HG02610 (cell line): ENCODE measurements at regions not wholly inside any gene's neighbourhood (a gene's known extent, or its start where the extent isn't known, plus 50 kb on each side); places are given as distances from the start of the nearest gene placed in this dataset.
"Not testable (repeated sequence)": the region's sequence is repeated elsewhere in the genome, so short reads cannot be mapped to it uniquely, and the experiment has no call there.

ENCODE experiments used
- ATAC-seq: cut with Tn5 transposase; IDR thresholded peaks from one replicate; pipeline ENCODE4 v1.9.1; 2021; ENCODE audit warnings: mild to moderate bottlenecking, moderate library complexity; ENCODE audit not compliant: unreplicated experiment

- ATAC-seq, result not testable (repeated sequence)
These were observed 90.0 kb upstream of the PLGLB2 start for GRCh38 chr2:87657915-87658314.

DNA sequence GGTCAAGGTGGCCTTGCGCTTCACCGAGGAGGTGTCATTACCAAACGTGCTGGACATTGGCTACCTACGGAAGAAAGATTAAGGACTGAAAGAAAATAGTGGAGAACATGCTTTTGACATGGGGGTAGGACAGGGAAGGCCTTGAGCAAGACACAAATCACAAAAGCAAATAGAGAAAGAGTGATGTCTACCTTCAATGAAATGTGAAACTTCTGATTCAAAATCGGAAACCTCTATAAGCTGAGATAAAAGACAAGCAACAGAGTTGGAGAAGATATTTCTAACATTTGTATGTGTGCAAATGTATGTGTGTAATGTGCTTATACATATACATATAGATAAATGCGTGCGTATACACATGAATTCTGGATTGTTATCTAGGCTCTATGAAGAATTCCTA is 89.5 kb upstream of the PLGLB2 start:
- not testable (repeated sequence) for ATAC-seq

DNA sequence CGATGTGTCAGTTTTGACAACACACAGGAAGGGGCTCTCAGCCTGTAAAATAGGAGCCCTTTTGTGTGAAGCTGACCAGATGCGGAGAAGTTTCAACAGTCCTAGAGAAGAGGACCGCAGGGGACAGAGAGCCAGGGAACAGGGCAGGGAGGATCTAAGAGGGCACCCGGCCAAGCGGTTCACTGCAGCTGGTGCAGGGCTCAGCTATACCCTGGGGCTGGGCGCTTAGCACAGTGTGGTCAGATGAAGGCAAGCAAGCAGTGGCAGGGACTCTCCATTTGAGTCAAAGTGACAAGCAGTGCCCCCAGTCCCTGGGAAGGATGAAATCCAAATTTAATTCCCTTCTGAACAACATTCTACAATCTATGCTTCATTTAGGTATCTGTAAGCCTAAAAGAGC is 88.9 kb upstream of the PLGLB2 start:
- ATAC-seq, result not testable (repeated sequence)

- not testable (repeated sequence) for ATAC-seq
These were observed 87.7 kb upstream of the PLGLB2 start for GRCh38 chr2:87660164-87660563.

DNA sequence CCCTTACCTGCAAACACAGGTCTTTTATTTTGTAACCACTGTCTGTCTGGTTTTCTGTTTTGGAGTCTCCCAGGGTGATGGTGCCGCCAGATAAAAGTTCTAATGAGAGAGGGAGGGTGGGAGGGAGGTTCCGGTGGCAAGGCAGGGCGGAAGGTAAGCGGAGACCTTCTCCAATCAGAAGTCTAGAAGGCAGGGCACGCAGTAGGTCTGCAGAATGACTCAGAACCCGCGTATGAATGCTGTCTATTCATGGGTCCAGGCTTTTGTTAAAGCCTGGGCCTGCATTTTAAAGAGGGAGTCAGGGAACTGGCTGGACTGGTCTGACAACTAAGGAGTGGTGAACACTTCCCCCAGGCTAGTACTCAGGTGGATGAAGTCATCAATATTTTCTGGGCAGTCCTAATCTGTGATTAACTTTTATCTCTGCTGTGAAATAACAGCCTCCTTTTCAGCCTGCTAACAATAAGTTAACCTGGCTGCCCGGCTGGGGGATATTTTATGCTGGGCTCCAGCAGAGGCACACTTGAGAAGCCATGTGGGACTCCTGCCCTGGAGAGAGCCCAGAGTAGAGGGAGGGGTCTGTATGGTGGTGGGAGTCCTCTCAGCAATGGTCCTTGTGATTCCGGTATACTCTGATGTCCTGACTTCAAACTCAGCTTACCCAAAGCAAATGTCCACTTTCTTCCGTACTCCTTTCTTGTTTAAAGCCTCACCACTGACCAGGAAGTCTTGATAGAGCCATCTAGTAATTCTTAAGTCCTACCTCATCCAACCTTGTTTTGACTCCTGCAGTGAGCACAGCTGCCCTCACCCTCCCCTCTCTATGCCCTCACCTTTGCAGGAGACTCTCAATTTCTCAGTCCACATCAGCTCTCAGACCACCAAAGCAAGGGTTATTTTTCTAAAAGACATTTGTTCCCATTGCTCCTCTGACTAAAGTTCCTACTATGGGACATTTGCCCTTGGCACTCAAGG is 85.3 kb upstream of the PLGLB2 start:
- not testable (repeated sequence) for ATAC-seq

DNA sequence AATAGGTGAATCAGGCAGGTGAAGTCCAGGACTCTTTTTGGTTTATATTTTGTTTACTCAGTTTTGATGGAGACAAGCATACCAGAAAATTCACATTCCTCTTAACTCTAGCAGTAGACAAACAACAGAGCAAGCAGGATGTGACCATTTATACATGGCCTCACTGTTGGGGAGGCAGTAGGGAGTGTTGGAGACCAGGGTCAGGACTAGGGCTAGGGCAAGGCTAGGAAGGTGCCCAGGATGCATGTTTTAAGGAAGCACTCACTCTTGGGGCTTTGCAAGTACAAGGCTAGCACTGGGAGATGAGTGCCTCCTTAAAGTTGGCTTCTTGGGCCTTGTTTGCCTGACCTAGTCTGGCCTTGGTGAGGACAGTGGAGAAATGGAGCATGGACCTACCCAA is 84.5 kb upstream of the PLGLB2 start:
- ATAC-seq, result not testable (repeated sequence)

DNA sequence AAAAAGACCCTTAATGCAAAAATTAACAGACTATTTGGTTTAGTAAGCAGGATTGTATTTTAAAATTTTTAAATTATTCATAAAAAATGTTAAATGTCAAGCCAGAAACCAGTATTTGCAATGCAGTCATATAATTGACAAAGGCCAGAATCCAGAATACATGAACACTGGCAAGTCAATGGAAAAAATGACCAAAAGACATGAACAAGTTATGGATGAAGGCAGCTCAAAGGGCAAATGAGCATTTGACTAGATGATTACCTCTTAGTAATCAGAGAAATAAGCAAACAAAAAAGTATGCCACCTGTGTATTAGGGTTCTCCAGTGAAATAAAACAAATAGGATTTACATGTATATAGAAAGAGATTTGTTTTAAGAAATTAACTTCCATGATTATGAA is 80.9 kb upstream of the PLGLB2 start:
- ATAC-seq, result not testable (repeated sequence)

- not testable (repeated sequence) for ATAC-seq
These were observed 79.5 kb upstream of the PLGLB2 start for GRCh38 chr2:87668361-87668760.

- ATAC-seq, result not testable (repeated sequence)
These were observed 78.2 kb upstream of the PLGLB2 start for GRCh38 chr2:87669633-87670231.

GRCh38 chr2:87672404-87672803 is 75.5 kb upstream of the PLGLB2 start:
- ATAC-seq, result not testable (repeated sequence)

- not testable (repeated sequence) for ATAC-seq
These were observed 73.2 kb upstream of the PLGLB2 start for GRCh38 chr2:87674729-87675128.

DNA sequence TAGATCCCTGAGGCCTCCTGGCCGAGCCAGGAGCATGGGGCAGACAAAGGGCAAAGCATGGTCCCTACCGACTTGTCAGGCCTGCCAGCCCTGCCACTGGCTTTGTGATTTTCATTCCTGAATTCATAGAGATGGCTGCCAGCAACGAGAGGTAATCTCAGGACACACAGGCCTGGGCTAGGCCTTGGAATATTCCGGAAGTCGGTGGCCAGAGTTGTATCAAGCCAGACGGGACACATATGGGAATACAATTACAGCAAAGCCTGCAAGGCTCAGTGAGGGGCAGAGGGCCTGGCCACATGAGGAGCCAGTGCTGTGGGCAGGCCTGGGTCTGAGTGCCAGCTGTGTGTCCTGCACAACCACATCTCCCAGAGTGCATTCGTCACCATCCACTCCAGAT is 72.4 kb upstream of the PLGLB2 start:
- ATAC-seq, result not testable (repeated sequence)

DNA sequence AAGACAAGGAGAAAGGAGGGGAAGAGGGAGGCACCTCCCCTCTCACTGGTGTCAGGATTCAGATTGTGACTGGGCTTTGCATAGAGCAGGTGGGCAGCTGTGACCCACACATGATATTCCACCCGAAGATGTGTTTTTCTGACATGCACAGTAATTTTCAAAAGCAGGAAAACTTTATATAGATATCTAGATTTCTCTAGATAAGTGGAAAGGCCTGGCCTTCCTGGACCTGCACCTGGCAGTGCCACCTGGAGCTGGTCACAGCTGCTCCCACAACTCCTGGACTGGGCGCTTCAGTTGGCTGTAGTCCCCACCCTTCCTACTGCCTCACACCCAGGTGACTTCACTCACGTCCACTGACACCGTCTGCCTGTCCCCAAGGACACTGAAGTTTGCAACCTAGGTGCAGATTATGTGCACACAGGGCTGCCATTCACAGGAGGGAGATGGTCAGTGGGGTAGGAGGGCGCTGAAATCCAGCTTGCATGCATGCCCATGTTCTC is 70.4 kb upstream of the PLGLB2 start:
- ATAC-seq, result not testable (repeated sequence)

- ATAC-seq, result not testable (repeated sequence)
These were observed 69.1 kb upstream of the PLGLB2 start for GRCh38 chr2:87678742-87679173.

GRCh38 chr2:87679950-87680349 is 67.9 kb upstream of the PLGLB2 start:
- ATAC-seq, result not testable (repeated sequence)

- ATAC-seq, result not testable (repeated sequence)
These were observed 67.2 kb upstream of the PLGLB2 start for GRCh38 chr2:87680691-87681090.

- not testable (repeated sequence) for ATAC-seq
These were observed 64.4 kb upstream of the PLGLB2 start for GRCh38 chr2:87683451-87683850.

GRCh38 chr2:87683961-87684360 is 63.9 kb upstream of the PLGLB2 start:
- not testable (repeated sequence) for ATAC-seq

DNA sequence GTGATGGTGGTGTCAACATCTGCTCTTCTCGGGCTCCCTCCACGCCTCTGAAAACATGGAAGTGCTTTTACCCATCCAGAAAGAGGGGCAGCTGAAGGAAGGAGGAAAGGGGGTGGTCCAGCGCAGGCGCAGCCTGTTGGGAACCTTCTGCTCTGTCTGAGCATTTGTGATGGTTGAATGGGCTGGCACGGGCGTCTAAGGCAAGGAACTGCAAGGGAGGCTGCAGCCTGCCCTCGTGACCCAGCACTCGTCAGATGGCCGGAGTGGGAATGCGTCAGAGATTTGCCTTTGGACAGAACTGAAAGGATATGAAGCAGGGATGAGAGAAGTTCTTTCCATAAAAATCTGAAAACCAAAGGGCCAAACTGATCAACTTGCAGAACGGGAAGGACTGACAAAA is 62.3 kb upstream of the PLGLB2 start:
- ATAC-seq, result not testable (repeated sequence)

- not testable (repeated sequence) for ATAC-seq
These were observed 60.9 kb upstream of the PLGLB2 start for GRCh38 chr2:87686873-87687549.
